HepG2 (cell line): ENCODE measurements at regions not wholly inside any gene's neighbourhood (a gene's known extent, or its start where the extent isn't known, plus 50 kb on each side); places are given as distances from the start of the nearest gene placed in this dataset.

ENCODE experiments used
- ATAC-seq: fragments of 200-7000 bp; cut with Tn5 transposase; 3 replicates; pipeline ENCODE4 v1.9.1; 2020; ENCODE audit warnings: mild to moderate bottlenecking, moderate library complexity
- BruUV-seq: library from RNA; stranded (reverse); fragments of 400-500 nt; replicated peaks from 2 replicates; lab custom pipeline; 2021; lab: Mats Ljungman, UMichigan
- CTCF ChIA-PET: fragments of 300-600 bp; formaldehyde crosslinking; extraction: SDS; loops from one replicate; lab custom pipeline; 2021; ENCODE audit warnings: low total read pairs, inconsistent platforms, low intra/inter-chr PET ratio; lab: Yijun Ruan, JAX
- POLR2A ChIA-PET: fragments of 350-600 bp; sonication (Branson Sonifier 250); formaldehyde crosslinking; loops from one replicate; lab custom pipeline; 2020; ENCODE audit warnings: antibody characterized with exemption, inconsistent platforms; lab: Yijun Ruan, JAX
- DNase-seq: peaks from one replicate; pipeline ENCODE4 v3.0.0-alpha.2; 2015; ENCODE audit warnings: low spot score
- FAIRE-seq: peaks from 3 replicates; lab custom pipeline; 2011; peaks lifted over from hg19 to GRCh38; lab: Jason Lieb, UNC
- H2AFZ ChIP-seq: one replicate; pipeline ENCODE4 v1.6.1; 2011; ENCODE audit warnings: low read length, inconsistent platforms
- H3K27ac ChIP-seq: fragments of 300-600 bp; 3 replicates; pipeline ENCODE4 v1.8.0; 2011; ENCODE audit warnings: mixed run types, mild to moderate bottlenecking, mixed read lengths, low read length, inconsistent platforms; ENCODE audit not compliant: insufficient read depth; ENCODE audit errors: extremely low read length
- H3K27me3 ChIP-seq, 2 experiments: fragments of 200-600 bp in 1 of 2; 2 replicates in 1 of 2; 3 replicates in 1 of 2; pipeline versions ENCODE4 v1.6.0 to v1.8.0; 2011; ENCODE audit warnings: low read length in 2 of 2, mild to moderate bottlenecking in 2 of 2, moderate library complexity in 2 of 2, inconsistent platforms in 1 of 2; ENCODE audit not compliant: insufficient read depth in 2 of 2, control insufficient read depth in 1 of 2
- H3K36me3 ChIP-seq, 2 experiments: fragments of 200-600 bp in 1 of 2; replicated peaks in 1 of 2; 2 replicates in 1 of 2; 3 replicates in 1 of 2; pipeline versions ENCODE4 v1.5.1 to v1.8.0; 2011; ENCODE audit warnings: low read length in 2 of 2, inconsistent platforms in 1 of 2; ENCODE audit not compliant: insufficient read depth in 2 of 2, control insufficient read depth in 1 of 2
- H3K4me1 ChIP-seq: 2 replicates; pipeline ENCODE4 v1.5.1; 2012; ENCODE audit warnings: low read length, inconsistent platforms; ENCODE audit not compliant: insufficient read depth
- H3K4me2 ChIP-seq: 2 replicates; pipeline ENCODE4 v1.6.0; 2011; ENCODE audit warnings: low read depth, low read length, inconsistent platforms
- H3K4me3 ChIP-seq, 3 experiments: fragments of 200-600 bp in 1 of 3; sonication (generic), shearing (Covaris generic) in 1 of 3; replicated peaks in 1 of 3; 2 replicates each; pipeline ENCODE4 v1.5.1; 2011 to 2016; ENCODE audit warnings: low read length in 3 of 3, inconsistent platforms in 2 of 3, low read depth in 2 of 3, mild to moderate bottlenecking in 2 of 3, control low read depth in 1 of 3, mixed read lengths in 1 of 3; ENCODE audit not compliant: insufficient read depth in 1 of 3
- H3K79me2 ChIP-seq: one replicate; pipeline ENCODE4 v1.6.1; 2011; ENCODE audit warnings: low read length, inconsistent platforms; ENCODE audit not compliant: insufficient read depth
- H3K9ac ChIP-seq: 2 replicates; pipeline ENCODE4 v1.6.0; 2011; ENCODE audit warnings: mild to moderate bottlenecking, low read depth, low read length, inconsistent platforms; ENCODE audit not compliant: insufficient read depth
- H3K9me3 ChIP-seq: 2 replicates; pipeline ENCODE4 v1.5.1; 2012; ENCODE audit warnings: mild to moderate bottlenecking, low read length
- H4K20me1 ChIP-seq: 2 replicates; pipeline ENCODE4 v1.6.0; 2011; ENCODE audit warnings: inconsistent platforms, mild to moderate bottlenecking, low read length, moderate library complexity; ENCODE audit not compliant: insufficient read depth
- LCORL ChIP-seq, 2 experiments: fragments of 450-650 bp in 1 of 2; sonication (generic) in 1 of 2; formaldehyde crosslinking in 1 of 2; IDR thresholded peaks; 2 replicates each; pipeline versions ENCODE4 v1.5.0 to v1.6.1; 2017 to 2020; ENCODE audit warnings: antibody characterized with exemption in 1 of 2, missing genetic modification reagents in 1 of 2
- NFATC3 ChIP-seq: sonication (generic); formaldehyde crosslinking; IDR thresholded peaks from 2 replicates; pipeline ENCODE4 v1.5.1; 2020; ENCODE audit warnings: mild to moderate bottlenecking, missing genetic modification reagents
- REXO4 ChIP-seq: sonication (generic); formaldehyde crosslinking; IDR thresholded peaks from 2 replicates; pipeline ENCODE4 v1.8.0; 2022; ENCODE audit warnings: missing genetic modification reagents, mild to moderate bottlenecking, borderline replicate concordance
- RORA ChIP-seq: sonication (generic); formaldehyde crosslinking; IDR thresholded peaks from 2 replicates; pipeline ENCODE4 v1.5.0; 2020; ENCODE audit warnings: mild to moderate bottlenecking, missing genetic modification reagents, moderate library complexity
- SRSF1 ChIP-seq: fragments of 200-400 bp; formaldehyde crosslinking; optimal IDR thresholded peaks from 2 replicates; pipeline ENCODE3; 2017; ENCODE audit warnings: mild to moderate bottlenecking, low read depth, low read length, moderate library complexity
- XBP1 ChIP-seq: sonication (generic); formaldehyde crosslinking; IDR thresholded peaks from 2 replicates; pipeline ENCODE4 v1.5.0; 2020; ENCODE audit warnings: missing genetic modification reagents
- ZNF547 ChIP-seq: sonication (generic); formaldehyde crosslinking; IDR thresholded peaks from 2 replicates; pipeline ENCODE4 v1.5.1; 2020; ENCODE audit warnings: mild to moderate bottlenecking, missing genetic modification reagents
- ZNF782 ChIP-seq: sonication (generic); formaldehyde crosslinking; IDR thresholded peaks from 2 replicates; pipeline ENCODE4 v1.4.0; 2020; ENCODE audit warnings: missing genetic modification reagents, mild to moderate bottlenecking, borderline replicate concordance
- ZSCAN9 ChIP-seq: IDR thresholded peaks from 2 replicates; pipeline ENCODE4 v1.6.1; 2016; ENCODE audit warnings: borderline replicate concordance
- WGBS: methylation state at CpG from one replicate; pipeline ENCODE4 v1.1.6; 2017; ENCODE audit warnings: low lambda C conversion rate; 5-methylcytosine and 5-hydroxymethylcytosine counted together
- in situ Hi-C: cut with HindIII; loops from 2 replicates; pipeline ENCODE4 v1.10.0; 2017; ENCODE audit warnings: low pct_unique_long_range_greater_than_20kb; ENCODE audit not compliant: extremely low pct_ligation_motif_present
- intact Hi-C: fragments of 100-400 bp; cut with micrococcal nuclease; formaldehyde crosslinking; loops from one replicate; pipeline ENCODE4 v1.10.0; 2022; ENCODE audit not compliant: unreplicated experiment
- TF ChIP-seq, protein P1 (sequence below): sonication (generic); formaldehyde crosslinking; IDR thresholded peaks from 2 replicates; pipeline ENCODE4 v1.4.0; 2020; ENCODE audit warnings: missing genetic modification reagents
- TF ChIP-seq, protein P2 (sequence below): sonication (generic); formaldehyde crosslinking; IDR thresholded peaks from 2 replicates; pipeline ENCODE4 v1.4.0; 2020; ENCODE audit warnings: low read depth, missing genetic modification reagents

DNA sequence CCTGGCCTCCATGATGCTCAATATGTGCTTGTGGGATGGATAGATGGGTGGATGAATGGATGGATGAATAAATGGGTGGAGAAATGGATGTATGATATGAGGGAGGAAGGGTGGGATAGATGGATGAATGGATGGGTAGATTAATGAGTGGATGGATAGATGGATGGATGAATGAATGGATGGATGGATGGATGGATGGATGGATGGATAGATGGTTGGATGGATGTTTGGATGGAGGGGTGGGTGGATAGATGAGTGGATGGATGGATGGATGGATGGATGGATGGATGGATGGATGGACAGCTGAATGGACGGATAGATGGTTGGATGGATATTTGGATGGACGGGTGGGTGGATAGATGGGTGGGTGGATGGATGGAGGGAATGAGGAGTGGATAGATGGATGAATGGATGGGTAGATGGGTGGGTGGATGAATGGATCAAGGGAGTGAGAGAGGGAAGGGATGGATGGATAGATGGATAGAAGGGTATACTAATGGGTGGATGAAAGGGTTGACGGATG lies 139.4 kb downstream of the CEBPB start (continued):
- TF ChIP-seq SRSF1: no peak

DNA sequence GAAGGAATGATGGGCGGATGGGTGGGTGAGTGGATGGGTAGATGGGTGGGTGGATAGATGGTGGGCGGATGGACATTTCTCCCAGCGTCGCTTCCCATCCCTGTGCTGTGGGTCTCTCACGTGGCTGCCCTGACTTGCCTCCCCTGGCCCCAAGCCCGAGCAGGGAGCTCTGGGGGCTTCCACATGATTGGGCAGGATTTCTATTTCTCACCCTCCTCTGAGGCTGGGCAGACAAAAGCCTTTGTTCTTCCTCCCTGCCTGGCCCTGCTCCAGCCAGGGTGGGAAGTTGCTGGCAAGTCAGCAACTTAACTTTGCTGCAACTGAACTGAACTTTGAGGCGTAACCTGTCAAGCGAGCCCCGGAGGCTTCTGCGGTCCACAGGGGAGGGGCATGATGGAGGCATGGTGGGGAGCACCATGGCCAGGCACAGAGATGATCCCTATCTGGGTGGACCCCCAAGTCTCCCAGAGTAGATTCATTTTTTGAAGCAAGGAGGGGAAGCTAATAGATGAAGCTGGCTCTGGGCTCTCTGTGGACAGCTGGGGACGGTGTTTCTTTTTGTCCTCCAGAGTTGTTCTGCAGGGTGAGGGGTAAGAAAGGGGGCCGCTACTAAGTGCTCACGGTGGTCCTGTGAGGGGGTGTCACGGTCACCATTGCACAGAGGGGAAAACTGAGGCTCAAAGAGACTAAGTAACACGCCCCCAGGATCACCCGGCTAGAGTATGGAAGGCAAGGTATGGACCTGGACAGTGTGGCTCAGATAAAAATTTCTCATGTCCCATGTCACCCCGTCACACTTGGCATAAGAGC lies 140.1 kb downstream of the CEBPB start:
- peaks cover 0 to 15% of the 10 kb centered on the region in 2 experiments; a peak in 2 of 5 replicates for H3K27me3 ChIP-seq
- no peaks in the 10 kb centered on the region for H3K36me3 ChIP-seq
- no peaks in the 10 kb centered on the region for H4K20me1 ChIP-seq
- peak overlapping the region; percentile 55 for H3K4me2 ChIP-seq
- H3K27ac ChIP-seq: no peak overlapping the region
- FAIRE-seq: peak; percentile 54
- peak; percentile 79 for DNase-seq
- CTCF ChIA-PET: no interaction called here
- POLR2A ChIA-PET: interaction anchor here (3.1 kb wide), 1 partner anchor 10 kb away, joined by 22 read pairs; no protein-coding TSS in a partner anchor
- H3K79me2 ChIP-seq: no peaks in the 10 kb centered on the region
- 16% methylated on average over 17 of the region's 17 CpGs for WGBS
- H3K4me1 ChIP-seq: peaks cover 72% of the 10 kb centered on the region
- peaks cover 7% of the 10 kb centered on the region; the same call in 1 of the 2 replicates for H3K9me3 ChIP-seq
- peak overlapping the region in 1 of 3 experiments; percentile 32; a peak in 2 of 6 replicates for H3K4me3 ChIP-seq
- H2AFZ ChIP-seq: no peak overlapping the region
- no peak overlapping the region for H3K9ac ChIP-seq
- intact Hi-C loops (loop anchor here (5.0 kb wide), 1 partner anchor 38 kb away; no protein-coding TSS in a partner anchor), in situ Hi-C loops (no loop called here)
- no TSS peak for BruUV-seq
- ATAC-seq: peak; percentile 32
- TF ChIP-seq, protein P1, sequence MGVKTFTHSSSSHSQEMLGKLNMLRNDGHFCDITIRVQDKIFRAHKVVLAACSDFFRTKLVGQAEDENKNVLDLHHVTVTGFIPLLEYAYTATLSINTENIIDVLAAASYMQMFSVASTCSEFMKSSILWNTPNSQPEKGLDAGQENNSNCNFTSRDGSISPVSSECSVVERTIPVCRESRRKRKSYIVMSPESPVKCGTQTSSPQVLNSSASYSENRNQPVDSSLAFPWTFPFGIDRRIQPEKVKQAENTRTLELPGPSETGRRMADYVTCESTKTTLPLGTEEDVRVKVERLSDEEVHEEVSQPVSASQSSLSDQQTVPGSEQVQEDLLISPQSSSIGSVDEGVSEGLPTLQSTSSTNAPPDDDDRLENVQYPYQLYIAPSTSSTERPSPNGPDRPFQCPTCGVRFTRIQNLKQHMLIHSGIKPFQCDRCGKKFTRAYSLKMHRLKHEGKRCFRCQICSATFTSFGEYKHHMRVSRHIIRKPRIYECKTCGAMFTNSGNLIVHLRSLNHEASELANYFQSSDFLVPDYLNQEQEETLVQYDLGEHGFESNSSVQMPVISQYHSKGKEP (CRISPR knock-in tag): 0 out of 2 replicates have a peak, but pooled peaks have one; percentile 16
- TF ChIP-seq ZNF782: 0 out of 2 replicates have a peak, but pooled peaks have one; percentile 46
- no peak for TF ChIP-seq NFATC3
- TF ChIP-seq XBP1 (CRISPR knock-in tag): no peak
- TF ChIP-seq, protein P2, sequence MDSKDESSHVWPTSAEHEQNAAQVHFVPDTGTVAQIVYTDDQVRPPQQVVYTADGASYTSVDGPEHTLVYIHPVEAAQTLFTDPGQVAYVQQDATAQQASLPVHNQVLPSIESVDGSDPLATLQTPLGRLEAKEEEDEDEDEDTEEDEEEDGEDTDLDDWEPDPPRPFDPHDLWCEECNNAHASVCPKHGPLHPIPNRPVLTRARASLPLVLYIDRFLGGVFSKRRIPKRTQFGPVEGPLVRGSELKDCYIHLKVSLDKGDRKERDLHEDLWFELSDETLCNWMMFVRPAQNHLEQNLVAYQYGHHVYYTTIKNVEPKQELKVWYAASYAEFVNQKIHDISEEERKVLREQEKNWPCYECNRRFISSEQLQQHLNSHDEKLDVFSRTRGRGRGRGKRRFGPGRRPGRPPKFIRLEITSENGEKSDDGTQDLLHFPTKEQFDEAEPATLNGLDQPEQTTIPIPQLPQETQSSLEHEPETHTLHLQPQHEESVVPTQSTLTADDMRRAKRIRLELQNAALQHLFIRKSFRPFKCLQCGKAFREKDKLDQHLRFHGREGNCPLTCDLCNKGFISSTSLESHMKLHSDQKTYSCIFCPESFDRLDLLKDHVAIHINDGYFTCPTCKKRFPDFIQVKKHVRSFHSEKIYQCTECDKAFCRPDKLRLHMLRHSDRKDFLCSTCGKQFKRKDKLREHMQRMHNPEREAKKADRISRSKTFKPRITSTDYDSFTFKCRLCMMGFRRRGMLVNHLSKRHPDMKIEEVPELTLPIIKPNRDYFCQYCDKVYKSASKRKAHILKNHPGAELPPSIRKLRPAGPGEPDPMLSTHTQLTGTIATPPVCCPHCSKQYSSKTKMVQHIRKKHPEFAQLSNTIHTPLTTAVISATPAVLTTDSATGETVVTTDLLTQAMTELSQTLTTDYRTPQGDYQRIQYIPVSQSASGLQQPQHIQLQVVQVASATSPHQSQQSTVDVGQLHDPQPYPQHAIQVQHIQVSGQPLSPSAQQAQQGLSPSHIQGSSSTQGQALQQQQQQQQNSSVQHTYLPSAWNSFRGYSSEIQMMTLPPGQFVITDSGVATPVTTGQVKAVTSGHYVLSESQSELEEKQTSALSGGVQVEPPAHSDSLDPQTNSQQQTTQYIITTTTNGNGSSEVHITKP (CRISPR knock-in tag): peak; percentile 39; the same call in 1 of the 2 replicates
- no peak for TF ChIP-seq ZNF547 (CRISPR knock-in tag)
- TF ChIP-seq ZSCAN9 (CRISPR knock-in tag): peak; percentile 15; the same call in 1 of the 2 replicates
- TF ChIP-seq LCORL (IDR thresholded peaks at IDR 0.05): no peak
- TF ChIP-seq LCORL (CRISPR knock-in tag; IDR thresholded peaks at IDR 0.05): peak; percentile 41; the same call in 1 of the 2 replicates
- no peak for TF ChIP-seq RORA (CRISPR knock-in tag)
- no peak for TF ChIP-seq REXO4 (CRISPR knock-in tag)
